Medulla oblongata (tissue), 1 donor: ENCODE measurements at regions not wholly inside any gene's neighbourhood (a gene's known extent, or its start where the extent isn't known, plus 50 kb on each side); places are given as distances from the start of the nearest gene placed in this dataset.

Experiments used
- DNase-seq: peaks from one replicate; pipeline ENCODE4 v3.0.0-alpha.2; 2015; ENCODE audit errors: extremely low spot score

DNA sequence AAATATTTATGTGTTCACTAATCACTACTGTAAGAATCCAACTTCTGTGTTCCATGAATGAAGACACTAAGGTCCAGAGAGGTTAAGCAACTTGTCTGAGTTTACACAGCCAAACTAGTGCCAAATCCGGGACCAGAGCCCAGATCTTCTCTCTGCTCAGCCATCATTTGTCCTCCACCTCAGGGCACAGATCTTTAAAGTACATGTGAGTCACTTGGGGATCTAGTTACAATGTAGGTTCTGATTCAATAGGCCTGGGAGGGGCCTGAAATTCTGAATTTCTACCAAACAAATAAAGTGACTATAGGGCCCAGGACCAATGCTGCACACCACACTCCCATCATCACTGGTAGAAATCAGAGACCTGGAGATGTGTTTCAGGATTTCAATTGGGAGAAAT lies 162.9 kb downstream of the GXYLT1 start:
- no peak for DNase-seq

DNA sequence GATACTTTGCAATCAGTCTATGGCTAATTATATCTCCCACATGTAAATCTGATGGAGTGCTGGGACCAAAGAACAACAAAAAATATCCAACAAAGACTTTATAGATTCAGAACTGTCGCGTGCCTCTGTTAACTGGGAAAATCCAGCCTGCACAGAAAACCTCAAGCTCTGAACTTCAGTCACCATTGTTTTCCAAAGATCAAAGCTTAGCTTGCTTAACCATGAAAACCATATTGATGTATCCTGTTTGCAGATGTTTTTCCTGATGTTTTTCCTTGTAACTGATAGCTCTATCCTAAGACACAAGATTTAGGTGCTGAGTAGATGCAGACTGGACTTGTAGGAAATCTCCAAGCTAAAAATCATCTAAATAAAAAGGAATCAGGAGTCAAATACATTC lies 163.7 kb downstream of the GXYLT1 start:
- DNase-seq: peak; percentile 16

DNA sequence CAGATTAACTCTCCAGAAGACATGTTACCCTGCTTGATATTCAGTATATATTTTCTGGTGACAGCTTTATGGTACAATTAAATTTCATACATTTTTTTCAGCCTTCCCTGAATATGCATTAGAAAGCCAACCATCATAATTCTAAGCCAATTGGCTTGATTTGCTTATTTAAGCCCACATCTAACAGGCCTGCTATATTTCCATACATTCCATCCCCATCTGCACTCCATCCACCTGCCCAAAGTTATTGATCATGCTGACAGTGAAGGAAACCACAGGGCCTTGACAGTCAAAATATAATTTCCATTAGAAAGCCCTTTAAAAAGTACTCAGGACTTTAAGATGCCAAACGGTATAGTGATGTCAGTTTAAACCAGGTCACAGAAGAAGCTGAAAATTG lies 164.3 kb downstream of the GXYLT1 start:
- no peak for DNase-seq

- DNase-seq: no peak
Measured at GRCh38 chr12:41979574-41979973, 165.1 kb downstream of the GXYLT1 start.

DNA sequence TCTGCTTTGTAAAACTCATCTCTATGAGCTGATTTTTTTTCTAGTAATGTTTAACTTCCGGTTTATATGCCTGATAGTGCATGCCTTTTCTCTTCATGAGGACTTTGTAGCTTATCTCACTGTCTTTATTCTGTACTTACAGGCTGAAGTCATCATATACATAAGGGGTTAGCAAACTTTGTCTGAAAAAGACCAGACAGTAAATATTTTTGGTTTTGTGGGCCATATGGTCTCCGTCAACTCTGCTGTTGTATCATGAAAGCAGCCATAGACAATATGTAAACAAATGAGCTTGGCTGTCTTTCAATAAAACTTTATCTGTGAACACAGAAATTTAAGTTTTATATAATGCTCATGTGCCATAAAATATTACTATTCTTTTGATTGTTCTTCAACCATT lies 172.1 kb downstream of the GXYLT1 start:
- no peak for DNase-seq

- DNase-seq: no peak
Measured at GRCh38 chr12:41972196-41972595, 172.5 kb downstream of the GXYLT1 start.

- no peak for DNase-seq
Measured at GRCh38 chr12:41970744-41971143, 173.9 kb downstream of the GXYLT1 start.

GRCh38 chr12:41968599-41968998 lies 176.1 kb downstream of the GXYLT1 start:
- DNase-seq: no peak

- no peak for DNase-seq
Measured at GRCh38 chr12:41967668-41968500, 176.8 kb downstream of the GXYLT1 start.

DNA sequence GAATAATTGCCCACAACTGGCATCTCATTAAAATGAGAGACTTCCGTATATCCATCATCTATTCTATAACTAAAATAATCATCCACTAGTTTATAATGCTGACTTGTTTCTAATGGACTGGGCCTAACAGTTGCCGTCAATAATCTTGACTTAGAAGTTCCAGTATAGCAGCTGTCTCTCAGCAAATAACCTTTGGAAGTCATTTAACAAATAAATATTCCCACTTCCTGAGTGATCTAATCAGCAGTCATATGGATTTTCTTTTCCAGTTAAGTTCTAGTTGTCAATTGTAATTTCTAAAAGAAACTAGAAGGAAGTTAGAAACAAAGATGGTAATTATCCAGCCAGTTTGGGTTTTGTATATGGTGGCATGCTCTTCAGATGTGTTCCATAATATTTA lies 177.8 kb downstream of the GXYLT1 start:
- no peak for DNase-seq

GRCh38 chr12:41966001-41966400 lies 178.7 kb downstream of the GXYLT1 start:
- no peak for DNase-seq

- DNase-seq: no peak
Measured at GRCh38 chr12:41963398-41963797, 181.3 kb downstream of the GXYLT1 start.

DNA sequence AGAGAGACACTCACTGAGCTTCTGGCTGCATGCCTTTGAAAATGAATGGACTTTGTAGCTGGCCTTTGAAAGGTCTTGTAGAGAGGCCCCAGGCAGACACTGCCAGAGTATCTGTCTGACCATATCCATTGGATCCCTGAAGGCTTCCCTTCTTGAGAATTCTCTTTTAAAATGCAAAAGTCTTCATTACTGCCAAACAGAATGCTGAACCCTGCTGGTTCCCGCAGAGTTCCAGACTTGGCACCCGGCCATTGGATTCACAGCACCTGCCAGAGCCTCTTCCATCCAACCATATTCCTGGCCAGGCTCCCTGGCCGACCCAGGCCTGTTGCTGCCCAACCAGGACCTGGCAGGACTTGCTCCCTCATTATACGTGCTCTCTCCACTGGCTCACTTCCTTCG lies 182.5 kb downstream of the GXYLT1 start:
- peak; percentile 88 for DNase-seq

DNA sequence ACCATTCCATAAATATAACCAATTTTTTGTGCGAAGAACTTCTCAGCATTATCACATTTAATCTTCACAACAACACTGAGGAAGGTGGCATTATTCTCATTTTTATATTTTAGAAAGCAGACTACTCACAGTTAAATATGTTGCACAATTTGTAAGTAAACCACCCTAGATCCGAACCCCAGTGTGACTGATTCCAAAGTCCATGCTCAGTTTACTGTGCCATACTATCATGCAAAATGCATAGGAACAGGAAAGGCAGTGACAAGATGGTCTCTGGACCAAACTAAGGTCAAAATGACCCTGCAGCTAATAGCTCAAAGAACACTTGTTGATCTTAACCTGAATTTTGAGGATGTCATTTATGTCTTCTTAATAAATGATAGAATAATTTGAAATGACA lies 185.4 kb downstream of the GXYLT1 start:
- no peak for DNase-seq

GRCh38 chr12:41956353-41956752 lies 188.3 kb downstream of the GXYLT1 start:
- peak; percentile 28 for DNase-seq

GRCh38 chr12:41950455-41950854 lies 194.2 kb downstream of the GXYLT1 start:
- no peak for DNase-seq

- DNase-seq: no peak
Measured at GRCh38 chr12:41946106-41946505, 198.6 kb downstream of the GXYLT1 start.

DNA sequence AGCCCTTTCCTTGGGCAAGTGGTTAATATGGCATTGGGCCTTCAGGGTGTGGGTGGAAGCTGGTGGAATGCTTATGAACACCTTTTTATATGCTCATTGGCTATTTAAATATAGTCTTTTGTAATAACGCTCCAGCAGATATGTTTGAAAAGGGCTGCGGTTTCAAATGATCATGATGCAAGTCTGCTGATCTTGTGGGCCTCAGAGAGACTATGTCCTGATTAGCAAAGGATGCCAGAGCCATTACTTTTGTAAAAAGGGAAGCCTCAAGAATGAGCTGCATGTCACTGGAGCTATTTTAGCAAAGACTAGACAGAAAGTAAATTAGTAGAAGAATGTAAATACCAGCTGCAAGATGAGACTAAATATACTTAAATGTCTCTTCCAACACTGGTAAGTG lies 200.5 kb downstream of the GXYLT1 start:
- DNase-seq: no peak

GRCh38 chr12:41943671-41944070 lies 201.0 kb downstream of the GXYLT1 start:
- no peak for DNase-seq

DNA sequence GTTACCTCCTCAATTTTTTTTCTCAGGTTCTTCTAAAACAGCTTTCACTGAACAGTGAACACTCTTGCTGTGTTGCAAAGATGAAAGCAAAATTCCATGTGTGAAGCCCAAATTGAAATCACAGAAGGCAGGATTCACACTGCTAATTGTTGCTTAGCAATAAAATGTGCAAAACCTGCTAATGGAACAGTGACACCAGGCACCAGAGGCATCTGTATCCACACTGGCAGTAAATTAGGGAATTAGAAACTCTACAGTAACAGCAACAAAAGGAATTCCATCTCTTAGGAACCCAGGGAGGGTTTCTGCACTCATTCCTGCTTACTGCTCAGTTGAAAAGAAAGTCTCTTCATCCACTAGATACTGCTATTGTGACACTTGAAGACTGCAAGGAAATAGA lies 202.3 kb downstream of the GXYLT1 start:
- DNase-seq: no peak

DNA sequence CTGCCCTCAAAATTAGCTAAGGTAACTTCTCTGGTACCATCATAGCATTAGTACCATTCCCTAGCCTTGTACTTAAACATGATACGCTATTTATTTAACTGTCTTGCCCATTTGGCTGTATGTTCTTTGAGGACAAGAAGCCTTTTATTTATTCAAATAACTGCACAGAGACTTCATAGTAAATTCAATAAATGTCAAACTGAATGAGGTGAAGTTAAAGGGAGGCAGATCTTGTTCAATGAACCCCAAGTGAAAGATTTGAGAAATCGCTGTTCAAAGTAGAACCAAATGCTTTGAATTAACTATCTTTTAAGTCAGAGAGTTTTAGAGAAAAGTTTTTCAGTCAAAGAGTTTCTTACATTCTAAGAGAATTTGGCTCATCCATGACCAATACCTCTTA lies 203.6 kb downstream of the GXYLT1 start:
- no peak for DNase-seq

DNA sequence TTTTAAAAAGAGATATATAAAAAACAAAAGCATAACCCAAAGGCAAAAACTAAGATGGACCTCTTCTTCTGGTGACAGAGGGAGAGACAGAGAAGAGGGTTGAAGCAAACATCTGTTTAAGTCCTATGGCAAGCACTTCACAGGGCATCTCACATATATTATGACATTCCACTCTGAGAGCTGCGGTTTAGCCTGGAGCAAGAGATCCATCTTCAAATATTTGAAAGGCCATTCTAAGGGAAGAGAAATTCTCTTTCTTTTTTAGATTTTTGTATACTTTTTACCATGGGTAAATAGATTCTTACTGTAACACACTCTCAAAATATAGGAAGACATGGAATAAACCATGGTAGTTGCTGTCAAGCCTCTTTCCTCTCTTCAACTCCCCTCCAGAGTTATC lies 204.1 kb downstream of the GXYLT1 start:
- no peak for DNase-seq

DNA sequence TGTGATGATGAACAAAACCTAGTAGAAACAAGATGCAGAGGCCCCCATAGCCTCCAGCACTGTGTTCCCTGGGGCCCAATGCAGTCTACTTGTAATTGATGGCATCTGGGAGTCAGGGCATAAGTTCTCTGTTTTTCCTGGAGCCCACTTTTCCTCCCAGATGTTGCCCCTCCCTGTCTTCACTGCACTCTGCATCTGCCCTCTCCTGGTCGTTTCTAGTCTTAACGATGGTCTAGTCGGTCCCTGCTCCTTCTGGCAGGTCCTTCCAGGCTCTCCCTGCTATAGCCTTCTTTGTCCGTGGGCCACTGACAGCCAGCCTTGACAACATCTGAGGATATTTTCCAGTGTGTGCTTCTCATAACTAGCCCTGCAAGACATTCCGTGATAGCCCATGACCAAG lies 208.3 kb downstream of the GXYLT1 start:
- DNase-seq: no peak

- DNase-seq: no peak
Measured at GRCh38 chr12:41935911-41936310, 208.8 kb downstream of the GXYLT1 start.
